H1 (cell line): ENCODE measurements at regions not wholly inside any gene's neighbourhood (a gene's known extent, or its start where the extent isn't known, plus 50 kb on each side); places are given as distances from the start of the nearest gene placed in this dataset.

ENCODE experiments used
- CTCF ChIA-PET: fragments of 300-600 bp; sonication (Branson Sonifier 250); formaldehyde crosslinking; loops from one replicate; lab custom pipeline; 2021; ENCODE audit not compliant: partially characterized antibody; lab: Charles Lee
- POLR2A ChIA-PET: fragments of 300-600 bp; sonication (Branson Sonifier 250); formaldehyde crosslinking; loops from one replicate; lab custom pipeline; 2021; ENCODE audit warnings: inconsistent platforms; ENCODE audit not compliant: partially characterized antibody; lab: Charles Lee
- DNase-seq, 2 experiments: peaks; one replicate each; pipeline versions ENCODE4 v3.0.0 to v3.0.0-alpha.2; 2010 to 2022; ENCODE audit warnings: low spot score in 2 of 2, low read depth in 1 of 2, mixed read lengths in 1 of 2
- FAIRE-seq: peaks from 2 replicates; lab custom pipeline; 2011; peaks lifted over from hg19 to GRCh38; lab: Jason Lieb, UNC
- H2AFZ ChIP-seq: 2 replicates; pipeline ENCODE4 v1.8.1; 2012; ENCODE audit warnings: low read length, inconsistent platforms
- H2AK5ac ChIP-seq: 2 replicates; pipeline ENCODE4 v1.6.1; 2013; ENCODE audit warnings: low read depth, low read length
- H2BK120ac ChIP-seq: replicated peaks from 2 replicates; pipeline ENCODE3; 2013; ENCODE audit warnings: low read depth, low read length, inconsistent platforms
- H2BK12ac ChIP-seq: 2 replicates; pipeline ENCODE4 v1.6.1; 2013; ENCODE audit warnings: low read depth, low read length
- H2BK15ac ChIP-seq: 2 replicates; pipeline ENCODE4 v1.6.1; 2013; ENCODE audit warnings: low read length
- H2BK20ac ChIP-seq: 2 replicates; pipeline ENCODE4 v1.6.1; 2013; ENCODE audit warnings: low read length
- H2BK5ac ChIP-seq: 2 replicates; pipeline ENCODE4 v1.6.1; 2013; ENCODE audit warnings: low read depth, low read length
- H3K14ac ChIP-seq: 2 replicates; pipeline ENCODE4 v1.6.1; 2013; ENCODE audit warnings: inconsistent platforms; ENCODE audit not compliant: insufficient read length
- H3K18ac ChIP-seq: 2 replicates; pipeline ENCODE4 v1.6.1; 2013; ENCODE audit warnings: low read length; ENCODE audit errors: extremely low read depth
- H3K23ac ChIP-seq: 2 replicates; pipeline ENCODE4 v1.6.1; 2013; ENCODE audit warnings: inconsistent platforms; ENCODE audit not compliant: insufficient read length
- H3K23me2 ChIP-seq: 2 replicates; pipeline ENCODE4 v1.6.1; 2013; ENCODE audit warnings: low read depth, low read length
- H3K27ac ChIP-seq: 2 replicates; pipeline ENCODE4 v1.6.1; 2011; ENCODE audit warnings: low read depth, low read length, inconsistent platforms
- H3K27me3 ChIP-seq, 4 experiments: replicated peaks in 1 of 4; 1 replicate in 1 of 4; 2 replicates in 3 of 4; pipeline versions ENCODE4 v1.6.1 to v1.8.1; 2011 to 2013; ENCODE audit warnings: low read length in 3 of 4, mild to moderate bottlenecking in 3 of 4, inconsistent platforms in 2 of 4, mixed read lengths in 2 of 4, moderate library complexity in 1 of 4; ENCODE audit not compliant: control insufficient read depth in 3 of 4, insufficient read depth in 3 of 4; ENCODE audit errors: extremely low read depth in 1 of 4
- H3K36me3 ChIP-seq, 4 experiments: 2 replicates each; pipeline versions ENCODE4 v1.6.1 to v1.8.1; 2011 to 2013; ENCODE audit warnings: mild to moderate bottlenecking in 4 of 4, low read length in 3 of 4, moderate library complexity in 2 of 4, control low read depth in 1 of 4, inconsistent platforms in 1 of 4; ENCODE audit not compliant: insufficient read depth in 4 of 4, control insufficient read depth in 2 of 4
- H3K4ac ChIP-seq: replicated peaks from 2 replicates; pipeline ENCODE3; 2013; ENCODE audit warnings: low read length, low read depth, mixed read lengths, inconsistent platforms; ENCODE audit not compliant: insufficient read length
- H3K4me1 ChIP-seq, 4 experiments: replicated peaks in 1 of 4; 1 replicate in 1 of 4; 2 replicates in 3 of 4; pipeline versions ENCODE4 v1.6.1 to v1.8.1; 2011 to 2013; ENCODE audit warnings: low read length in 3 of 4, inconsistent platforms in 2 of 4, mixed read lengths in 1 of 4; ENCODE audit not compliant: insufficient read depth in 4 of 4, control insufficient read depth in 3 of 4
- H3K4me2 ChIP-seq, 2 experiments: 2 replicates each; pipeline versions ENCODE4 v1.6.1 to v1.8.1; 2011 to 2013; ENCODE audit warnings: low read depth in 2 of 2, low read length in 2 of 2, control low read depth in 1 of 2, inconsistent platforms in 1 of 2, mild to moderate bottlenecking in 1 of 2; ENCODE audit not compliant: insufficient read depth in 1 of 2
- H3K4me3 ChIP-seq, 4 experiments: fragments of 200-600, 300-600 bp in 1 of 4; sonication (generic), shearing (Covaris generic), sonication (Bioruptor Twin) in 1 of 4; 2 replicates each; pipeline versions ENCODE4 v1.5.1 to v1.8.1; 2011 to 2016; ENCODE audit warnings: low read length in 4 of 4, low read depth in 3 of 4, control low read depth in 2 of 4, inconsistent platforms in 2 of 4, mild to moderate bottlenecking in 2 of 4, mixed read lengths in 1 of 4, moderate library complexity in 1 of 4; ENCODE audit not compliant: insufficient read depth in 2 of 4; ENCODE audit errors: extremely low read depth in 1 of 4
- H3K56ac ChIP-seq: replicated peaks from 2 replicates; pipeline ENCODE3; 2013; ENCODE audit warnings: low read depth, mild to moderate bottlenecking, mixed read lengths, low read length, inconsistent platforms; ENCODE audit not compliant: insufficient read length
- H3K79me1 ChIP-seq: 2 replicates; pipeline ENCODE4 v1.6.1; 2013; ENCODE audit warnings: low read depth, low read length, control low read depth
- H3K79me2 ChIP-seq, 2 experiments: 2 replicates each; pipeline versions ENCODE4 v1.6.1 to v1.8.1; 2012 to 2013; ENCODE audit warnings: low read length in 2 of 2, mild to moderate bottlenecking in 2 of 2, inconsistent platforms in 1 of 2; ENCODE audit not compliant: insufficient read depth in 2 of 2, control insufficient read depth in 1 of 2
- H3K9ac ChIP-seq, 4 experiments: replicated peaks in 1 of 4; 1 replicate in 1 of 4; 2 replicates in 3 of 4; pipeline versions ENCODE4 v1.6.1 to v1.8.1; 2011 to 2013; ENCODE audit warnings: low read depth in 3 of 4, low read length in 3 of 4, control low read depth in 2 of 4, mild to moderate bottlenecking in 2 of 4, moderate library complexity in 2 of 4, inconsistent platforms in 1 of 4; ENCODE audit errors: extremely low read depth in 1 of 4
- H3K9me3 ChIP-seq, 2 experiments: 2 replicates each; pipeline versions ENCODE4 v1.6.1 to v1.8.1; 2012 to 2013; ENCODE audit warnings: mild to moderate bottlenecking in 2 of 2, moderate library complexity in 2 of 2, control low read depth in 1 of 2, inconsistent platforms in 1 of 2, low read depth in 1 of 2, low read length in 1 of 2, mixed read lengths in 1 of 2; ENCODE audit not compliant: insufficient read depth in 2 of 2
- H4K20me1 ChIP-seq, 2 experiments: replicated peaks in 1 of 2; 2 replicates each; pipeline versions ENCODE3 to v1.8.1; 2011 to 2013; ENCODE audit warnings: inconsistent platforms in 2 of 2, low read length in 2 of 2, mild to moderate bottlenecking in 1 of 2; ENCODE audit not compliant: insufficient read depth in 2 of 2, control insufficient read depth in 1 of 2
- H4K5ac ChIP-seq: 2 replicates; pipeline ENCODE4 v1.6.1; 2013; ENCODE audit warnings: low read length, low read depth, mixed read lengths, inconsistent platforms; ENCODE audit not compliant: insufficient read length
- H4K8ac ChIP-seq: 2 replicates; pipeline ENCODE4 v1.8.0; 2013; ENCODE audit warnings: mild to moderate bottlenecking, moderate library complexity, low read length, inconsistent platforms; ENCODE audit not compliant: insufficient read depth; ENCODE audit errors: extremely low read depth
- H4K91ac ChIP-seq: replicated peaks from 2 replicates; pipeline ENCODE3; 2013; ENCODE audit warnings: low read length, mixed read lengths, inconsistent platforms; ENCODE audit not compliant: insufficient read length
- ATF3 ChIP-seq: IDR thresholded peaks from 2 replicates; pipeline ENCODE4 v1.6.1; 2011; ENCODE audit warnings: low read depth, mild to moderate bottlenecking, low read length; ENCODE audit not compliant: insufficient read depth
- CEBPB ChIP-seq: IDR thresholded peaks from 2 replicates; pipeline ENCODE4 v1.6.1; 2012; ENCODE audit warnings: low read depth, low read length
- GTF2F1 ChIP-seq: IDR thresholded peaks from 2 replicates; pipeline ENCODE4 v1.6.1; 2012; ENCODE audit warnings: low read depth, low read length, improper control_type of control experiment, borderline replicate concordance
- JUND ChIP-seq: IDR thresholded peaks from 2 replicates; pipeline ENCODE4 v1.6.1; 2011; ENCODE audit warnings: mild to moderate bottlenecking, improper control_type of control experiment, low read length
- POLR2A ChIP-seq, 2 experiments: IDR thresholded peaks; 1 replicate in 1 of 2; 2 replicates in 1 of 2; pipeline ENCODE4 v1.6.1; 2011; ENCODE audit warnings: low read depth in 2 of 2, low read length in 2 of 2, mild to moderate bottlenecking in 2 of 2; ENCODE audit errors: control extremely low read depth in 1 of 2
- POLR2AphosphoS5 ChIP-seq: IDR thresholded peaks from 2 replicates; pipeline ENCODE4 v1.6.1; 2011; ENCODE audit warnings: low read depth, low read length
- RAD21 ChIP-seq, 2 experiments: IDR thresholded peaks in 1 of 2; conservative IDR thresholded peaks in 1 of 2; 2 replicates each; pipeline ENCODE4 v1.6.1; 2011; ENCODE audit warnings: low read depth in 2 of 2, low read length in 2 of 2, improper control_type of control experiment in 1 of 2, inconsistent platforms in 1 of 2, mild to moderate bottlenecking in 1 of 2, moderate library complexity in 1 of 2
- SP2 ChIP-seq: IDR thresholded peaks from 2 replicates; pipeline ENCODE4 v1.6.1; 2012; ENCODE audit warnings: mild to moderate bottlenecking, low read length, inconsistent platforms
- SRF ChIP-seq: IDR thresholded peaks from 2 replicates; pipeline ENCODE4 v1.6.1; 2011; ENCODE audit warnings: mild to moderate bottlenecking, low read depth, low read length, moderate library complexity
- YY1 ChIP-seq: IDR thresholded peaks from 2 replicates; pipeline ENCODE4 v1.6.1; 2011; ENCODE audit warnings: low read depth, mild to moderate bottlenecking, low read length
- WGBS, 2 experiments: shearing (Covaris generic) in 1 of 2; methylation state at CpG; one replicate each; pipeline versions ENCODE4 v1.1.6 to v1.1.7; 2013 to 2015; ENCODE audit warnings: low lambda C conversion rate in 2 of 2, mixed read lengths in 2 of 2, inconsistent platforms in 1 of 2, low coverage in 1 of 2, missing lambda C conversion rate in 1 of 2; ENCODE audit not compliant: insufficient replicate concordance in 2 of 2, insufficient coverage in 1 of 2, insufficient read length in 1 of 2; ENCODE audit errors: extremely low coverage in 1 of 2, missing lambda C conversion rate in 1 of 2; 5-methylcytosine and 5-hydroxymethylcytosine counted together

GRCh38 chr3:153245661-153246060, 83.6 kb downstream of the RAP2B start:
- H3K4me3 ChIP-seq, result no peak overlapping the region
- no peak overlapping the region for H3K18ac ChIP-seq
- no peaks in the 10 kb centered on the region; a peak in 1 of 4 replicates for H3K9me3 ChIP-seq
- 96% methylated on average over 2 of the region's 2 CpGs; no CpG with 5 or more reads in 1 of the 2 experiments for WGBS, 2 experiments
- H2BK120ac ChIP-seq, result no peak overlapping the region
- no peaks in the 10 kb centered on the region for H3K36me3 ChIP-seq
- no peak overlapping the region for H2AK5ac ChIP-seq
- H3K14ac ChIP-seq, result no peak overlapping the region
- no peak overlapping the region for H3K4me2 ChIP-seq
- H3K79me2 ChIP-seq, result no peaks in the 10 kb centered on the region
- ChIA-PET CTCF (no interaction called here), POLR2A (no interaction called here)
- H4K20me1 ChIP-seq, result no peaks in the 10 kb centered on the region
- FAIRE-seq, result no peak
- H2BK12ac ChIP-seq, result no peak overlapping the region
- H3K27me3 ChIP-seq, result no peaks in the 10 kb centered on the region
- no peak overlapping the region for H3K9ac ChIP-seq
- H3K4me1 ChIP-seq, result no peaks in the 10 kb centered on the region
- no peaks in the 10 kb centered on the region for H3K79me1 ChIP-seq
- H4K91ac ChIP-seq, result no peak overlapping the region
- no peak for TF ChIP-seq YY1
- no peak for TF ChIP-seq POLR2AphosphoS5
- no peak for TF ChIP-seq POLR2A (IDR thresholded peaks at IDR 0.05; ENCODE audit: control extremely low read depth in 1 of 2, low read depth in 2 of 2, low read length in 2 of 2)
- TF ChIP-seq CEBPB, result no peak
- TF ChIP-seq JUND, result no peak
- TF ChIP-seq SRF, result no peak
- no peak for TF ChIP-seq SP2
- no peak for TF ChIP-seq ATF3
- no peak for TF ChIP-seq GTF2F1
- no peak for TF ChIP-seq RAD21 (IDR thresholded peaks at IDR 0.05 in 1 of 2, conservative IDR thresholded peaks at IDR 0.05 in 1 of 2; ENCODE audit: low read depth in 2 of 2, low read length in 2 of 2)
- no peak overlapping the region for H4K5ac ChIP-seq
- no peak overlapping the region for H3K23ac ChIP-seq
- H3K23me2 ChIP-seq, result no peaks in the 10 kb centered on the region
- H2BK15ac ChIP-seq, result no peak overlapping the region
- no peak overlapping the region for H2BK20ac ChIP-seq
- no peak overlapping the region for H3K56ac ChIP-seq
- no peak overlapping the region for H2AFZ ChIP-seq
- H4K8ac ChIP-seq, result no peak overlapping the region
- DNase-seq, result no peak
- H3K4ac ChIP-seq, result no peak overlapping the region
- H3K27ac ChIP-seq, result no peak overlapping the region
- H2BK5ac ChIP-seq, result no peak overlapping the region
